GM12878 (cell line): ENCODE measurements at regions not wholly inside any gene's neighbourhood (a gene's known extent, or its start where the extent isn't known, plus 50 kb on each side); places are given as distances from the start of the nearest gene placed in this dataset.

Experiments
- ATAC-seq: fragments of 200-7000 bp; cut with Tn5 transposase; 3 replicates; pipeline ENCODE4 v1.9.1; 2020; ENCODE audit warnings: mild to moderate bottlenecking, moderate library complexity
- BruUV-seq: library from RNA; stranded (reverse); fragments of 400-500 nt; replicated peaks from 2 replicates; lab custom pipeline; 2021; lab: Mats Ljungman, UMichigan
- CTCF ChIA-PET: fragments of 300-600 bp; sonication (Branson Sonifier 250); formaldehyde crosslinking; extraction: SDS; loops from one replicate; lab custom pipeline; 2021; ENCODE audit warnings: inconsistent platforms; lab: Yijun Ruan, JAX
- POLR2A ChIA-PET: fragments of 350-600 bp; formaldehyde crosslinking; extraction: SDS; loops from one replicate; lab custom pipeline; 2021; ENCODE audit warnings: inconsistent platforms; lab: Charles Lee
- RAD21 ChIA-PET: fragments of 300-600 bp; sonication (Branson Sonifier 250); formaldehyde crosslinking; loops from one replicate; lab custom pipeline; 2023; ENCODE audit warnings: antibody characterized with exemption; ENCODE audit not compliant: unreplicated experiment; lab: Charles Lee
- SMC1A ChIA-PET: fragments of 300-600 bp; sonication (Branson Sonifier 250); formaldehyde crosslinking; loops from one replicate; lab custom pipeline; 2023; ENCODE audit not compliant: unreplicated experiment, uncharacterized antibody; lab: Charles Lee
- DNase-seq: peaks from one replicate; pipeline ENCODE4 v3.0.0-alpha.2; 2011; ENCODE audit warnings: low read depth, low spot score
- FAIRE-seq: peaks from 3 replicates; lab custom pipeline; 2011; peaks lifted over from hg19 to GRCh38; lab: Jason Lieb, UNC
- H2AFZ ChIP-seq: 2 replicates; pipeline ENCODE4 v1.6.0; 2011; ENCODE audit warnings: low read depth, low read length, control low read depth; ENCODE audit not compliant: control insufficient read depth
- H3K27ac ChIP-seq: 2 replicates; pipeline ENCODE4 v1.5.1; 2011; ENCODE audit warnings: control low read depth; ENCODE audit not compliant: control insufficient read depth, insufficient read depth
- H3K27me3 ChIP-seq, 2 experiments: replicated peaks in 1 of 2; 2 replicates each; pipeline versions ENCODE4 v1.6.0 to v1.6.1; 2011; ENCODE audit warnings: low read length in 1 of 2; ENCODE audit not compliant: control insufficient read depth in 2 of 2, insufficient read depth in 2 of 2
- H3K36me3 ChIP-seq, 2 experiments: 2 replicates each; pipeline ENCODE4 v1.5.1; 2011; ENCODE audit warnings: low read length in 1 of 2; ENCODE audit not compliant: control insufficient read depth in 2 of 2, insufficient read depth in 2 of 2
- H3K4me1 ChIP-seq: 2 replicates; pipeline ENCODE4 v1.6.1; 2011; ENCODE audit warnings: mild to moderate bottlenecking, low read length, moderate library complexity, mixed read lengths; ENCODE audit not compliant: control insufficient read depth, insufficient read depth
- H3K4me2 ChIP-seq: 2 replicates; pipeline ENCODE4 v1.6.0; 2011; ENCODE audit warnings: control low read depth; ENCODE audit not compliant: control insufficient read depth, insufficient read depth
- H3K4me3 ChIP-seq: fragments of 200-600 bp; sonication (generic); 2 replicates; pipeline ENCODE4 v1.5.1; 2016
- H3K79me2 ChIP-seq: 2 replicates; pipeline ENCODE4 v1.6.0; 2011; ENCODE audit warnings: low read length; ENCODE audit not compliant: control insufficient read depth, insufficient read depth
- H3K9ac ChIP-seq: 2 replicates; pipeline ENCODE4 v1.8.0; 2011; ENCODE audit warnings: low read length, control low read depth, mixed read lengths; ENCODE audit not compliant: control insufficient read depth, insufficient read depth
- H3K9me3 ChIP-seq: replicated peaks from 3 replicates; pipeline ENCODE4 v1.5.1; 2011; ENCODE audit warnings: mild to moderate bottlenecking, low read length; ENCODE audit not compliant: control insufficient read depth, insufficient read depth
- H4K20me1 ChIP-seq: 2 replicates; pipeline ENCODE4 v1.6.0; 2011; ENCODE audit not compliant: control insufficient read depth, insufficient read depth
- CEBPB ChIP-seq, 2 experiments: fragments of 150-350 bp in 1 of 2; IDR thresholded peaks; 2 replicates each; pipeline ENCODE4 v1.6.1; 2012 to 2014; ENCODE audit warnings: low read depth in 2 of 2, low read length in 2 of 2, borderline replicate concordance in 1 of 2, inconsistent platforms in 1 of 2
- EZH2 ChIP-seq: IDR thresholded peaks from 2 replicates; pipeline ENCODE4 v1.6.1; 2012; ENCODE audit warnings: low read depth, mild to moderate bottlenecking, control low read depth, inconsistent platforms, low read length, borderline replicate concordance; ENCODE audit not compliant: control insufficient read depth
- MEF2A ChIP-seq: IDR thresholded peaks from 2 replicates; pipeline ENCODE4 v1.6.1; 2011; ENCODE audit warnings: low read depth, mild to moderate bottlenecking, low read length, moderate library complexity; ENCODE audit not compliant: insufficient read depth
- PAX5 ChIP-seq: IDR thresholded peaks from 2 replicates; pipeline ENCODE4 v1.6.1; 2011; ENCODE audit warnings: low read depth, low read length, borderline replicate concordance
- SMAD1 ChIP-seq: fragments of 450-650 bp; IDR thresholded peaks from 2 replicates; pipeline ENCODE4 v1.6.1; 2018; ENCODE audit warnings: mild to moderate bottlenecking, low read depth; ENCODE audit not compliant: partially characterized antibody
- ZNF687 ChIP-seq: fragments of 450-650 bp; IDR thresholded peaks from 2 replicates; pipeline ENCODE4 v1.6.1; 2017; ENCODE audit warnings: mild to moderate bottlenecking, moderate library complexity
- WGBS: methylation state at CpG from one replicate; pipeline ENCODE4 v1.1.6; 2016; ENCODE audit warnings: low lambda C conversion rate; ENCODE audit not compliant: insufficient replicate concordance, insufficient coverage; ENCODE audit errors: missing lambda C conversion rate; 5-methylcytosine and 5-hydroxymethylcytosine counted together
- in situ Hi-C: fragments of 300-500 bp; cut with MboI; formaldehyde crosslinking; loops from 9 replicates; pipeline ENCODE4 v1.14.3; 2018; ENCODE audit warnings: mixed read lengths
- intact Hi-C: fragments of 100-400 bp; cut with micrococcal nuclease; formaldehyde crosslinking; loops from one replicate; pipeline ENCODE4 v1.14.2; 2022; ENCODE audit not compliant: unreplicated experiment
- TF ChIP-seq, protein P1 (sequence below): IDR thresholded peaks from 2 replicates; pipeline ENCODE4 v1.6.1; 2011; ENCODE audit warnings: borderline replicate concordance, low read depth, mild to moderate bottlenecking, moderate library complexity, low read length; ENCODE audit not compliant: insufficient read depth, poor library complexity, severe bottlenecking

DNA sequence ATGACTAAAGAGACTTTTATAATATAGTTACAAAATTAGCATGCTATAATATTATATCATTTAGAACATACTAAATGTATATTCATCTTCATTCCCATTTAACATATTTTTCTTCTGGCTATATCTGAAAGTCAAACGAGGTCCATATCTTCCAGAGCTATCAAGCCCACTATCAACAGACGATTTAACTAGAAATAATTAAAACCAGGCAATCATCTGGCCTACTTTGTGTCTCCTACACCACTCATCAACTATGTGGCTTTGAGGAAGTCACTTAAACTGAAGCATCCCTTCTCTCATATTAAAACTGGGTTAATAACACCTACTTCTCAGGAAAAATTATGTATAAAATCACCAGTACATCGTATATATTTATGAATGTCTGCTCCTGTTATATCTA is 1330.5 kb upstream of the PABPC4L start:
- no peaks in the 10 kb centered on the region for H3K9me3 ChIP-seq
- CTCF ChIA-PET = no interaction called here
- intact Hi-C loops = no loop called here

More for the DNA sequence above, 1330.5 kb upstream of the PABPC4L start:
- ATAC-seq = no peak
- Histone ChIP-seq H3K27me3 (no peaks in the 10 kb centered on the region), H3K9ac (no peak overlapping the region), H4K20me1 (no peaks in the 10 kb centered on the region), H3K79me2 (no peaks in the 10 kb centered on the region), H3K36me3 (no peaks in the 10 kb centered on the region), H3K4me3 (no peak overlapping the region), H3K27ac (no peak overlapping the region), H3K4me1 (no peaks in the 10 kb centered on the region), H2AFZ (no peak overlapping the region), H3K4me2 (no peak overlapping the region)
- RAD21 ChIA-PET = no interaction called here
- WGBS = 2% methylated on average over 3 of the region's 3 CpGs
- no peak for FAIRE-seq
- SMC1A ChIA-PET = no interaction called here
- POLR2A ChIA-PET = no interaction called here
- no peak for DNase-seq
- TF ChIP-seq ZNF687 (no peak), EZH2 (no peak), CEBPB (IDR thresholded peaks at IDR 0.05; ENCODE audit: borderline replicate concordance in 1 of 2, low read depth in 2 of 2, low read length in 2 of 2) (no peak), SMAD1 (no peak), PAX5 (no peak), MEF2A (no peak)
- TF ChIP-seq, protein P1, sequence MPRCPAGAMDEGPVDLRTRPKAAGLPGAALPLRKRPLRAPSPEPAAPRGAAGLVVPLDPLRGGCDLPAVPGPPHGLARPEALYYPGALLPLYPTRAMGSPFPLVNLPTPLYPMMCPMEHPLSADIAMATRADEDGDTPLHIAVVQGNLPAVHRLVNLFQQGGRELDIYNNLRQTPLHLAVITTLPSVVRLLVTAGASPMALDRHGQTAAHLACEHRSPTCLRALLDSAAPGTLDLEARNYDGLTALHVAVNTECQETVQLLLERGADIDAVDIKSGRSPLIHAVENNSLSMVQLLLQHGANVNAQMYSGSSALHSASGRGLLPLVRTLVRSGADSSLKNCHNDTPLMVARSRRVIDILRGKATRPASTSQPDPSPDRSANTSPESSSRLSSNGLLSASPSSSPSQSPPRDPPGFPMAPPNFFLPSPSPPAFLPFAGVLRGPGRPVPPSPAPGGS = no peak
- no TSS peak for BruUV-seq
- in situ Hi-C loops = no loop called here
